HG02884 (cell line): ENCODE measurements at regions not wholly inside any gene's neighbourhood (a gene's known extent, or its start where the extent isn't known, plus 50 kb on each side); places are given as distances from the start of the nearest gene placed in this dataset.

ENCODE experiments used
- ATAC-seq: cut with Tn5 transposase; IDR thresholded peaks from one replicate; pipeline ENCODE4 v1.9.1; 2021; ENCODE audit warnings: mild to moderate bottlenecking, moderate library complexity; ENCODE audit not compliant: unreplicated experiment

DNA sequence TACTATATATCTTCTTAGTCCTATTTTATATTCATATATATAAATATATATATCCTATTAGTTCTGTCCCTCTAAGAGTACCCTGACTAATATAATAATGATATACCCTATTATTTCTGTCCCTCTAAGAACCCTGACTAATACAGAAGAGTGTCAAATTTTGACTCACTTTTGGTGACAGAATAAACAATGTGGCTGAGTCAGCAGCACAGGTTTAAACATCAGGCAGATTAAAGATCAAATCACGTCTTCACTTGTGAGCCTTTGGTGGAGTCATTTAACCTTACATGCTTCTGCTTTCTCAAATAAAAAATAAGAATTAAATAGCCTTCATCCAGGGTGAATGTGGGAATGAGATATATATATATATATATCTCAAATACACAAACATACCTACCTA, 615.9 kb upstream of the GCFC2 start:
- ATAC-seq = no peak

DNA sequence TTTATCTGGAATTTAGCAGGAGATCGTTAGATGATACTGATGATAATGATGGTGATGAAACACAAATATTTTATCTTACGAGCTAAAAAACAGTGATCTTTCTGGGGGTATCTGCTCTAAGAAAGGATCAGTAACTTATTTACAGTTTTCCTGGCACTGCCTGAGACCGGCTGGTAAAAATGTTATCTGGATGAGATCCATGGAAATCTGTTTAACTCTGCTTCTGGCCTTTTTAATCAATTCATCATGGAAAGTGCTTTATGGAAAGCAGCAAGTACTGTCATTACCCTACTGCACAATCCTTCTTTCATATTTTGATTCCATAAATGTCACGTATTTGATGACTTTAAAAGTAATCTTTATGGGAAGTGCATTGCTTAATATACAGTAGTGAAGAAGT, 612.7 kb upstream of the GCFC2 start:
- no peak for ATAC-seq

DNA sequence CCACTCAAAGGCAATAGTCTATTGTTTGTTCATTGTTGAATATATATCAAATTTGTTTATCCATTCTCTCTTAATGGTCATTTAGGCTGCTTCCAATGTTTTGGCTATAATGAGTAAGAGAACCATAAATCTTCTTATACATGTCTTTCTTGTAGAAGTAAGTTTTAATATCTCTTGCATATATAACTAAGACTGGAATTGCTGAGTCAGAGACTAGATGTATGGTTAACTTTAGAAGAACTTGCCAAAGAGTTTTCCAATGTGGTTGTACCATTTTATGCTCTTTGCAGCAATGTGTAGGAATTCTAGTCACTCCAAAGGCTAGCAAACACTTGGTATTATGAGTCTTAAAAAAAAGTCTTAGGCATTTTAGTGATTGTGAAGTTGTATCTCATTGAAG, 610.0 kb upstream of the GCFC2 start:
- ATAC-seq = no peak

DNA sequence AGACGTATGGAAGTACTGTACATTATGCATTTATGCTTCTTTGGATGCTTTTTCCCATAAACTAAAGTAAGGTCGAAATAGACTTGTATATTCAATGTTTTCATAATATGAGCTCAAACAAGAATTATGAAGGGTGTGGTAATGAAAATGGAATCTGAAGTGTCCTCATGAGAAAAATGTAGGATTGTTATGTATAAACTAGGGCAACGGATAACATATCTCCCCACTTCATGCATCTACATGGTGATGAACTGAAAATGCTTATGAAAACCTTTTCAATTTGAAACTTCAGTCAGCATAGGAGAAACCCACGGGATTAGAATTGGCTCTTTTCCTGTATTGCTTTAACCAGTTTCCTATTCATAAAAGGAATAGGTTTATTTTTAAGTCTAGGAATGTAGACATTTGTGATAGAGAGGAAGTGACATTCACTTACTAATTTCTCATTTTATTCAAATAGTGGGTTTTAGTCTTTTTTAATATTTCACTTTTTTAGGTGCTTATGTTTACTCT, 608.2 kb upstream of the GCFC2 start:
- ATAC-seq = no peak

DNA sequence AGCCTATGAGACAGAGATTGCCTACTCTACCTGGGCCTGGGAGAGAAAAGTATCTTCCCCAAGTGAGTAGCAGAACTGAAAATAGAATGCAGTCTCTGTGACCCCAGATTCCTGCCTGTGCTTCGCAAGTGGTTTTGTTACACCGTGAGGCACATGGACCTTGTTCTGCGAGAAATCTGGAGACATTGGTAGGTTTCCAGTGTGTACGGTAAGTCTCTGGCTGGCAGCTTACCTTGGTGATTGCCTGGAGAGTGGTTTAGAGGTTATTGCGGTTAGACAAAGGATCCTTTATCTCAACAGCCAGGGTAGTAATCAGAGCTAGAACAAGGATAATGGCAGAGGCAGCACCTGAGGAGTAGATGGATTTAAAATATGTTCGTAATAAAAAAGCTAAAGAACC, 606.0 kb upstream of the GCFC2 start:
- ATAC-seq = no peak

DNA sequence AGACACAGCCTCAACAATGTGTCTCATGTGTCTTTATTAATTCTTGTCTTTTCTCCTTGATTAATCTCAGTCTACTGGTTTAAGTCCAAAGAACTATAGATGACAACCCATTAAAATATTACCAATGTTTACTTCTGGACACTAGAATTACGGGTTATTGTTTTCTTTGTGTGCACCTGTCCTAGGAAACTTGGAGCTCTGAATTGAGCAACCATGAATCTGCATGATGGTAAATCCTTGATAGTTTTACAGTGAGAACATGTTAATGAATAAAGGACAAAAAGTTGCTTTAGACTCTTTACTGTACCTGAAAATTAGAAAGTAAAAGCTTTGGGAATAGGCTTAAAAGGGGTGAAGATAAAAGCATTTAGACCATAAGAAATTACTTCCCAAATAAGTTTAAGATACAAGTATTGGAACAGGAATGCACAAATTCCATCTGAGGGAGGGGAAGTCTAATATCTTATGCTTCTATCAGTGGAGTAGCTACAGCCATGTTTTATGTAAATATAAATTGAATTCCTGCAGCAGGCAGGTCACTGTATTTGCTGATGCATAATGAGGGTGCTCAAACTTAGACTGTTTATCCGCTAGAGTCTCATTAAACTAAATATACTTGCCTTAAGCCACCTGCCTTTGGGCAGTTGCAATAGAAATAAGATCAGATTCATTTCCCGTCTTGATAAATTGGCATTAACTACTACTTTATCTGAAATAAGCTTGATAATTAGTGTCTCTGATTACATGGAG, 603.7 kb upstream of the GCFC2 start:
- no peak for ATAC-seq

DNA sequence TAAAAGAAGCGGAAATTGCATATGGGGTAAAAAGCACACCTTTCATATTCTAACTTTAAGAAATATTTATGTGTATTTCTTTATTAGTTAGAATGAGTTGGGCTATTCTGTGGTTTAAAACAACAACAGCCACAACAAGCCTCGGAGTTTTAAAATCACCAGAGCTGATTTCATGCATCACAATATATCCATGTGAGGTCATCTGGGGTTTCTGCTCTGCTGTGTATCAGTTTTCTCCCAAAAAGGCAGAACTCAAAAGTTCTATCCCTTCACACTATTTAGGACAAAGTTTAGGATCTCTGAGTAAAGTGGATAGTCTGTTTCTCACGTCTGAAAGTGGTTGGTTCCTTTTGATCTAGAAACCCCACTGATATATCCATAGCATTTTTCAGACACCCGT, 601.5 kb upstream of the GCFC2 start:
- no peak for ATAC-seq

DNA sequence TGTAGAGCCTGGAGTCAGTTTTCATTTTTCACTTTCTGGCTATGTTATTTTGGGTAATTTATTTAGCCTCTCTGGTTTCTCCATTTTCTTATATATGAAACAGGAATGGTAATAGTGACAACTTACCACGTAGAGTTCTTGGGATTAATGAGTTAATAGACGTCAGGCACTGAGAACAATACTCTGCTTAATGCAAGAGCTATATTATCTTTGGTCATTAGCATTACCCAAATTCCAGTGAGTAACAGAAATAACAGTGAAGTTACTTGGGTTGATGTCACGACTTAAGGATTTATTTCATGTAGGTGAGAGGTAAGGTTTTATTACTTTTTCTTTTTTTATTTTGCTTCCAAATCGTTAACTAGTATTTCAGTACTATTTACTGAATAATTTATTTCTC, 601.0 kb upstream of the GCFC2 start:
- ATAC-seq = no peak

DNA sequence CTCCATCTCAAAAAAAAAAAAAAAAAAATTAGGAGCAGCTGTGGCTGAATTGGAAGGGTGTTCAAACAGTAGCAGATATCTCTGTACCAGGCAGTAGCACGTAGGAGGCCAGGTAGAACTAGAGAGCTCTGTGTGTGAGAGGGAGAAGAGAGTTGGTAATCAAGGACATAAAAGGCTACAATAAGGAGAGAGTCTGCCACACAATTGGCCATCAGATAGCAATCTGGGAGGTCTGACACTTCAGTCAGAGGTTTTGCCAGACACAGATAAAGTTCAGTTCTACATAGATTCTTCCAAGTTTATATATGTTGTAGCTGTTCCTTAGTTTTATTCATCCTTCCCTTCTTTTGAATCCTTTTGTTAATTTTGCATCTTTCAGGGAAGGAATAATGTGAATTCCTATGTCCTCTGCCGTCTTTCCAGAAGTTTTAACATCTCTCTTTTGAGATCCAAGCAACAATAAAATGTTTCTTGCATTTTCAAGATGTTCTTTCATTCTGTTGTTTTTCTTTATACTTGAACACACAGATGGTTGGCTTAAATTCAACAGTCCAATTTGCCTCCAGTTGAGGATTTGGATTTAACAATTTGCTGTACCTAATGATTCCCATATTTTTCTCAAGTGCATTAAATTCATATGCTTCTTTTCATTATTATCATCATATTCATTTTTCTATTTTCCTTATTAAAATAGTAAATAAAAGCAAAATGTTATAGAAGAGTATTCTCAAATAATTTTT, 600.3 kb upstream of the GCFC2 start:
- no peak for ATAC-seq

DNA sequence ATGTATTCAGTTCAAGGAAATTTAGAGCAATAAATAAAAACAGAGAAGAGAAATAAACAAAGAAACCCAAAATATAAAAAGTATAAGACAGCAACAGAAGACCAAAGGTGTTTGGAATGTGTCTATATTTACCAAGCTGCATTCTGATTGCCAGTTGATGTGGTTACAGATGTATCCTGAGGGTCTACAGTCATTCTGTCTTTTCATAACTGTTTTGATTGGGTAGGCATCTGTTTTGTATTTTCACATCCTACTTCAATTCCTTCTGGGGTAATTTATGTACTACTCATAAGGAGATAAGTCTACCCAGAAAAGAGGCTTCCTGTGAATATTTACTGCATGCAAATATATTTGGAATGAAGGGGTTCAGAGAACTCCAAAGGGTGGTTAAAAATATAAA, 596.8 kb upstream of the GCFC2 start:
- ATAC-seq = no peak

DNA sequence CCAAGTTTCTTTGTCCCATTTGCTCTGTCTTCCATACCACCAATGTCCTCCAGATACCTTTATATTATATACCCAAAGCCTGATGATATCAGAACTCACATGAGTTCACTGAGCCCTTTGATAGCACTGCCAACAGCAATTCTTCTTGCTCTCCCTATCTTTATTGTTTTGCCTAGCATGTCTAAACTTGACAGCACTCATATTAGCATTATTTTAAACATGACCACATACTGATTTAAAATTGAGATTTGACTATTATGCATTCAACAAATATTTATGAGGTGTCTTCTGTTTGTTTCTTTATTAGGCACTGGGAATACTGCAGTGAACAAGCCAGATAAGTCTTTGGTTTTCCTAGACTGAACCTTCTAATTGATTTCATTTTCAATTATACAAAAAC, 587.3 kb upstream of the GCFC2 start:
- ATAC-seq = no peak

DNA sequence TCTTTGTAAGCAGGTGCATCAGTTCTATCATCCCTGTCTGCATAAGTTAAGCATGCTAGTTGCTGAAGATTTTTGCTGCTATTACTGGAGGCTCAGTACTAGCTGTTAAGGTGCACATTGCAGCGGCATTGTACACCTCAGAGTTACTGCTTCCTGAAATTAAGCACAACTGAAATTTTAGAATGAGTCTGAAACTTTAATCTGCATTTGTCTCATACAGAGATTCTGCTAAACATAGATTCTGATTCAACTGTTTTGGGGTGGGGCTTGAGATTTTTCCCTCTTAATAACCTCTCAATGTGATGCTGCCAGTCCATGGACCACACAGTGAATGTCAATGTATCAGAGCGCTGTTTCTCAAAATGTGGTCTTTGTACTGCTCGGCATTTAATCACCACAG, 585.7 kb upstream of the GCFC2 start:
- no peak for ATAC-seq

DNA sequence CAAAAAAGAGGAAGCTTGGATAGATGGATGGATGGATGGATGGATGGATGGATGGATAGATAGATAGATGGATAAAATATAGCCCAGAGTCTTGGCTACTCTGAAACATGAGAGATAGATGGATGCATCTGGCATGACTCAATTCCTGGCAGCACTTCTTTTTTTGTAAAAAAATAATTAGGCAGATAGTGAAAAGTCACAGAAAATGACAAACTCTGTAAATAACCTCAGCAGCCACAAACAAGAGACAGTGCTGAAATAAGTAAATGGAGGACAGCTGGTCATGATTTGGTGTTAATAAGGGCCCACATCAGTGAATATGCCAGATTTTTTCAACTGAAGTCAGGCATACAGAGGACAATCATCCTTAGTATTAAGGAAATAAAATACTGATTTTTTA, 585.0 kb upstream of the GCFC2 start:
- ATAC-seq = no peak

DNA sequence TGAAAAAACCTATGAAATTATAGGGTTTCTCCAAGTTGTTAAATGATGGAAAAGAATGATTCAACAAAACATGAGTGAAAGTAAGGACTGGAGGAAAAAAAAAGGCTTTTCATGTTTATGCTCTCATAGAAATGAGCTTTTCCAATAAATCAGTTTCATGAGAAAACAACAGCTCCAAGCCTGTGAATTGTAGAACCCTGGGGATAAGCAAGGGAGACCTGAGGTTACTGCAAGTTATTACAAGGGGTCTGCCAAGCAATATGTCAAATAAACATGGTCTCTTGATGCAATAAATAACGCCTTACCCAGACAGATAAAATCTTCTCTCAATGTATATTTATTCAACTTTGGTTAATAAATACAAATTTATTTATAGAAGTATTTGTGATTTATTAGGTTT, 577.9 kb upstream of the GCFC2 start:
- no peak for ATAC-seq

DNA sequence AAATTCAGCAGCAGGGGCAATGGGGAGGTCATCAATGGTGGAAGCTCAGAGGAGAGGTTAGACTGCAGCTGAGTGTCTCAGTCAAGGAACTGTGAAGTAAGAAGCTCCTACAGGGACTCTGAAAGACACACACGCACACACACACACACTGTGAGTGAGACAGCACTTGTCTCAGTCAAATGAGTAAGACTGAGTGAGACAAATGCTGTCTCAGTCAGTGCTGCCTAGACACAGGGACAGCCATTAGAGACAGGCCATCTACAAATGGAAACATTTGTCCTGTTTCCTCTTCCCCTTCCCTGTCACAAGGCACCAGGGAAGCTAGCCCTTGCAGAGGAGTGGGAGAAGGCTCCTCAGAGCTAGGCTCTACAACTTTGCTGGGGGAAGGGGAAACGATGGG, 577.4 kb upstream of the GCFC2 start:
- ATAC-seq = no peak

DNA sequence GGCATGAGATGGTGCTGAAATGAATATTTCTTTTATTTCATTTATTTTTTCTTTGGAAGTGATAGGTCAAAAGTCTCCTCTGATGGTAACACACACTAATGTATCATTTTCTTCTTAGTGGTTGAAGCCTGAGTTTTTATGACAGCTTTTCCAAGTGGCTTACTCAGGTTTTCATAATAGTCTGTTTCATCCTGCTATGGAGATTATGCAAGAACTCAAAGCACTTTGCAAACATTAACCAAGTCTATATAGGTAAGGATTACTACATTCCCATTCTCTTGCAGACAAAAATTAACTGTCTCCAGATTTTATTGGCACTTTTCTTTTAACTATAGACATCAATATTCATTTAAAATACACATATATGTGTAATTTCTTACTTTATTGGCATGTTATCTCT, 572.6 kb upstream of the GCFC2 start:
- ATAC-seq = no peak

DNA sequence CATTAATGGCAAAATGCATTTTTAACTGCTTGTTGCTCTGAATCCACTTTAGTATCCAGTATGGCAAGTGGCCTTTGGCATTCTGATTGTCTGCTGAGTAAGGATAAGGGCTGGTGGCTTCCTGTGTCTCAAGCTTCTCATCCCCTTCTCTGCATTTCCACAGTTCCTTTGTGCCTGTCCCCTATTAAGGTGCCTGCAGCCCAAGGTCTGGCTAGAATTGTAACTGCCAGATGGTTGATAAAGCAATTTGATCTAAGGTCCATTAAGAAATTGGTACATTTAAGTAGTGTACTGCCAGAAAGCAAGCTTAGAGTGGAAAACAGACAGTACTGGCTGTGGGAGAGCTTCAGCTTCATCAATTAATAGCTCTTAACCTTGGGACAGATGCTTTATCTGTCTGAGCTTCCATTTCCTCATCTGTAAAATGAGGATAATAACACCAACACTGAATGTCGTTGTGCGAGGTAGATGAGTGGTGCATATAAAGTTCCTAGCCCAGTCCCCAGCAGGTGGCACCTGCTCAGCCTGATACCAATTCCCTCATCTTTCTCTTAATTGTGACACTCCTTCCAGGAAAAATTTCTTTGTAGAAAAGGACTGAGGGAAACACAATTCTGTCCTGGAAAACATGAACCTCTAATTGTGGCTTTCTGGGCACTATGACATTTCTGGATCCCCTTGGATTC, 570.6 kb upstream of the GCFC2 start:
- no peak for ATAC-seq

DNA sequence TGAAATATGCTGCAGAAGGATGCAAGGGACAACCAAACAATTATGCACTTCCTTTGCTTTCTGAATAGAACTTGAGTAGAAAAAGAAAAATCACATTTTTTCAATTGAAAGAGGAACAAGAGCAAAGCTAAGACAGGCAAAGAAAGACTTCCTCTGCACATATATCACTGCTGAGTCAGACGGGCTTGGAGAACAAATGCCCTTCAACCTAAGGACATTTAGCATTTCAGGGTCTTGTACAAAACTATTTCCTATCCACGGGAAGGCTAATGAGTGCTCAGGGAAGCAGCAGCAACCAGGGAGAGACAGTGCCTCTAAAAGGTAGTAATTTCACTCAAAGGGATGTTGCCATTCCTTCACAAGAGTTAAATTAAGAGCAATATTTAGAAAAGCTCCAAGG, 570.0 kb upstream of the GCFC2 start:
- no peak for ATAC-seq

DNA sequence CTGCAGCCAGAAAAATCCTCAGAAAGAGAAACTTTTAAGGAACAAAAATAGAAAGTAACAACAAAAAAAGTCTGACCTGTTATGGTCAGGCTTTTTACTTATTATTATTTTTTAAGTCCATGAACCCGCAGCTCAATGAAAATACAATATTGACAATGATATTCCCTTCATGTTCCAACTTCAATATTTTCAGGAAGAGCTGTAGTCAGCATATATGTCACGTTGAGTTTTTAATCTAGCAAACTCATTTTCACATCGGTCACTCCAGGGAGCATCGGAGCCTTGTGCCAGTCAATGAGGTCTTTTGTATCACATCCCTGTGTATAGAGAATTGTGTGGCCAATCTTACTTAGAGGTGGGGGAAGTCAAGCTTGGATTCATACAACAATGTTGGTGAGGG, 568.4 kb upstream of the GCFC2 start:
- no peak for ATAC-seq

DNA sequence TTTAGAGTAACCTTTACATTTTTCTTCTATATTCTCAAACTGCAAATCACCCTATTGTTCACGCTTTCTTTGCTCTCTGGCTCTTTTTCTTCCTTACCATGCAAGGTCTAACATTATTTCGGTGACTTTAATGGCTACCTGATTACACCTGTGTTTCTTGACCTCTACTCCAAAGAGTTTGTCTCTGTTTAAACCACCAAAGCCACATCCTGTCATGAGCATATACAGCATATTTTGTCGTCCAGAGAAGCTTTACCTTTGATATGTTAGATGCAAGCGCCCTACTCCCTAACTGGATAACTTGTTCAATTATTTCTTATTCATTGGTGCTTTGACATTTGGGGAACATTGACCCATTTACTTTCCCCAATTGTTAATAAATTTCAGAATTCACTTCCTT, 565.1 kb upstream of the GCFC2 start:
- no peak for ATAC-seq

DNA sequence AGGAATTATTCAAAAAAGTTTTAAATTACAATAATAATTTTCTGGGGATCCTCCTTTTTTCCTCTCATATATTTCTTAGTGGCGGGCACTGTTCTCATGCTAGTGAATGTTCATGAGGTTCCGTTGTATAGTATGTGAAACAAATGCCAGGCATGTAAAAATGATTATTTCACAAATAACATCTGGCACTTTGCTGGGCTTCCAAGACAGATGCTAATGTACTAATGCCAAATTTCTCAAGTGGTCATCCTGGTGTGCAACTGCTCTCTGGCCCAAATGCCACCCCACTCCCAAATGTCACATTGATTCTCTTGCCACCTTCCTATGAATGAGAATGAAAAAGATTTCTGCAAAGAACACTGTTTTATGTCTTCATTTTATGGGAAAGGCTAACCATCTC, 564.0 kb upstream of the GCFC2 start:
- ATAC-seq = no peak

DNA sequence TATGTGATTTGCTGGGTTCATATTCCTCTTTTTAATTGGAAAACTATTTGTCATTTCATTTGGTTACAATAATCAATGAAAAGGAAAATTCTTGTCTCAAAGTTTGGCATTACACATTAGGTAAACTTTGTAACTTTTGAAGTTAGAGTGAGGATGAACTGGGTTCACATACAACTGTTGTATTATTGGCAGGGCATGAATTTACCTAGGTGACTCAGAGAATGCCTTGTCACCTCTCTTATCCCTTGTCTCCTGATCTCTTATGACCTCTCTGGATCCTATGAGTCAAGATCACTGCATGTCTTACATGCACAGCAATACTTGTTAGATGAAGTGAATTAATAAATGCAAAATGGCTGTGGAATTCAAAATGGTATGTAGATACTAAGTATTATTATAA, 563.4 kb upstream of the GCFC2 start:
- ATAC-seq = no peak
